Left renal cortex interstitium (tissue), 4 donors: ENCODE measurements at regions not wholly inside any gene's neighbourhood (a gene's known extent, or its start where the extent isn't known, plus 50 kb on each side); places are given as distances from the start of the nearest gene placed in this dataset.

ENCODE experiments used
- DNase-seq, 4 donors: peaks; one replicate each; pipeline ENCODE4 v3.0.0-alpha.2; 2013; ENCODE audit warnings: low read depth in 4 of 4, low spot score in 2 of 4, missing footprints in 1 of 4

GRCh38 chr12:65540140-65540539, 261.7 kb downstream of the MSRB3 start:
- DNase-seq: no peak

GRCh38 chr12:65546528-65546927, 268.0 kb downstream of the MSRB3 start:
- no peak for DNase-seq

- peak in 1 of 4 donors; percentile 76 for DNase-seq
Observed at GRCh38 chr12:65556676-65557437, 267.4 kb upstream of the HMGA2 start.

- DNase-seq: no peak
Observed at GRCh38 chr12:65557438-65558181, 266.7 kb upstream of the HMGA2 start.

- no peak for DNase-seq
Observed at GRCh38 chr12:65560286-65560685, 264.0 kb upstream of the HMGA2 start.

GRCh38 chr12:65561798-65562382, 262.4 kb upstream of the HMGA2 start:
- no peak for DNase-seq

- DNase-seq: no peak
Observed at GRCh38 chr12:65565601-65566560, 258.4 kb upstream of the HMGA2 start.

- DNase-seq: no peak
Observed at GRCh38 chr12:65566751-65567150, 257.5 kb upstream of the HMGA2 start.

GRCh38 chr12:65567820-65568219, 256.5 kb upstream of the HMGA2 start:
- DNase-seq: no peak

GRCh38 chr12:65568517-65568916, 255.8 kb upstream of the HMGA2 start:
- no peak for DNase-seq

- DNase-seq: no peak
Observed at GRCh38 chr12:65570451-65571130, 253.7 kb upstream of the HMGA2 start.

- DNase-seq: no peak
Observed at GRCh38 chr12:65574867-65575266, 249.4 kb upstream of the HMGA2 start.

GRCh38 chr12:65584016-65584415, 240.3 kb upstream of the HMGA2 start:
- no peak for DNase-seq

- DNase-seq: no peak
Observed at GRCh38 chr12:65585648-65586602, 238.4 kb upstream of the HMGA2 start.

- DNase-seq: no peak
Observed at GRCh38 chr12:65586796-65587195, 237.5 kb upstream of the HMGA2 start.

GRCh38 chr12:65590318-65590717, 234.0 kb upstream of the HMGA2 start:
- no peak for DNase-seq

GRCh38 chr12:65592416-65592815, 231.9 kb upstream of the HMGA2 start:
- DNase-seq: no peak

GRCh38 chr12:65593239-65593701, 231.0 kb upstream of the HMGA2 start:
- no peak for DNase-seq

- DNase-seq: no peak
Observed at GRCh38 chr12:65594409-65594808, 229.9 kb upstream of the HMGA2 start.
